DMS153 (cell line): ENCODE measurements at regions not wholly inside any gene's neighbourhood (a gene's known extent, or its start where the extent isn't known, plus 50 kb on each side); places are given as distances from the start of the nearest gene placed in this dataset.

ENCODE experiments used
- DNase-seq: peaks from one replicate; lab custom pipeline; 2025; lab: John Stamatoyannopoulos, UW

DNA sequence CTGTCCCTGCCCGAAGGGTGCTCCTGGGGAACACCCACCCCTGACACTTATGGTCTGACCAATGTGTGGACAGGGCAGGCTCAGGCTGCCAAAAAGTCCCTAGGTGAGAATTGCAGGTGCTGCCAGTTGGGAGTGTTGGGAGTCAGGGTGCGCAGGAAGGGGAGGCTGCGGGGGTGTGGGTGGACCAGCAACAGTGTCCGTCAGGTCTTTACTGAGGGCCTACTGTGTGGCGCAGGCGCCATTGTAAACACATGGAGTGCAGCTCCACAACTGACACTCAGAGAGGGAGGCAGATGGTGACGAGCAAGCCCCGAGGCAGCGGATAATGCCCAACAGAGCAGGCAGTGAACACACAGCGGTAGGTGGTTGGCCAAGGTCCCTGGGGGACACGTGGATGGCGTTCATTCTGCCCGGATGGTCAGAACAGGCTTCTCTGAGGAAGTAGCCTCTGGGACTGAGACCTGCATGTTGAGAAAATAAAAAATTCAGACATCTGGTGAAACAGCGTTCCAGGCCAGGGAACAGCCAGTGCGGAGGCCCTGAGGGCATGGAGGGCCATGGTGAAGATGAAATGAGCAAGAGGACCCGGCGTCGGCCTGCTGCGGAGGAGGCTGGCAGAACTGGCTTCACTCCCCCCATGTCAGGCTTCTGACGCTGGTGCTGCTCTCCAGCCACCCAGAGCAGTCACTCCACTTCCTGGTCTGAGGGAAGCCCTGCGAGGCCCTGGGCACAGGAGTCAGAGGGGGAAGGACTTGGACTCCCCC lies 136.2 kb upstream of the ZBTB40 start:
- no peak for DNase-seq

DNA sequence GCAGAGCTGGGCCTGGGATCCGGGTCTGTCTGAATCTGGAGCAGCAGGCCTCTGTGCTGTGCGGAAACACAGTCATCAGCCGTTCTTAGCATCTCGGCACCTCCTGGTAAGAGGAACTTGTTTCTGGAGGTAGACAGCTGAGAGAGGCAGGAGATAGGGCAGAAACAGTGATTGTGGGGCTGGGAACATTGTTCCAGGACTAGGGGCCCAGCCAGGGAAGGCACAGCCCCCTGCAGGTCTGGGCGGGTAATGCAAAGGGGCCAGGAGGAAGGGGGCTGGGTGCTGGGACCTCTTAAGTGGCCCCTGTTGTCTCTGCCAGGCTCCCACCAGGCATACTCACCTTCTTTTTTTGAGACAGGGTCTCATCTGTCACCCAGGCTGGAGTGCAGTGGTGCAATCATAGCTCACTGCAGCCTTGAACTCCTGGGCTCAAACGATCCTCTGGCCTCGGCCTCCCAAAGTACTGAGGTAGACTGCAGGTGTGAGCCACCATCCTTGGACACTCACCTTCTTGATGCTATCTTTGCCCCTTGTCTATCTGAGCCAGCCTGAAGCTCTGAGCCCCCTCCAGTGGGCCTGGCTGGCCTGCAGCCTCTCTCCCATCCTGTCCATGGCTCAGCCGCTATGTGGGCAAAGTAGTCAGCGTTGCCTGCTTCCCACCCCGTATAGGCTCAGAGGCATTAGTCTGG lies 134.3 kb upstream of the ZBTB40 start:
- no peak for DNase-seq

DNA sequence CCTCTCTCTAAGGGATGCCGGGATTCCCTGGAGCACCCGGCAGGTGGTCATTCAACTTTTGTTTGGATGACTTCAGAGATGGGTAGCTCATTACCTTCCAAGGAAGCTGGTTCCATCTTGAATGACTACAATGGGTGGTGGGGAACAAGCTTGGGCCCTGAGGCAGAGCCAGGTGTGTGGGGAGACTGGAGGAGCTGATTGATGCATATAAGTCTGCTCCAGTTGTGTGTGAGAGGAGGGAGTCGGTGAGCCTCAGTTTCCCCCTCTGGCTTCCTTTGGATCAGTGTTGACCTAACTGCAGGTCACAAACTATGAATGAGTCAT lies 133.8 kb upstream of the ZBTB40 start:
- DNase-seq: no peak

DNA sequence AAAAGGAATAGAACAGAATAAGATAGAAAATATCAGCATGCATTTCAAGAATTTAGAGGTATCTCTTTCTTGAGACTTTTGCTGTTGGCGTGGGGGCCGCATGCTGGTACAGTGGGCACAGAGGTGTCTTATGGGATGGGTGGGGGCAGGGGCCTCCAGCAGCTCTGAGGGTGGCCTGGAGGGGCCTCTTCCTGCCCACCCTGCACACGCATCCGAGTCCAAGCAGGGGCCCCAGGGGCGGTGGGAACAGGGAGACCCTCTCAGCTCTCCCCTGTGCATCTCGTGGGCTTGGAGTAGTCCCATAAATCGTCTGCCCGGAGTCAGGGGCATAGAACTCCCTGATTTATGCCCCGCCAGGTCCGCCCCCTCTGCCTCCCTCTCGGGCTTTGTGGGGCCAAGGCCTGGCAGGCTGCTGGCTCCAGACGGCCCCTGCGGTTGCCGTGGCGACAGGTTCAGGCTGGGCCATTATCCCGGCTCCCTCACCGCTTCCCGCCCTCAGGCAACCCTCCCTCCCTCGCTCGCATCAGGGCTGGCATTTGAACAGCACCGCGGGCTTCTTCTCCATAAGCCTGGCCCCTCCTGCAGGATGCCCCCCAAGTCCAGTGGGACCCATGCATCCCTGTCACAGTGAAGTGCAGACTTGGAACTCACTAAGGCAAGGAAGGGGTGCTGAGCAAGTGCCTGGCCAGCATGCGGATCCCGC lies 133.2 kb upstream of the ZBTB40 start:
- peak; percentile 37 for DNase-seq

DNA sequence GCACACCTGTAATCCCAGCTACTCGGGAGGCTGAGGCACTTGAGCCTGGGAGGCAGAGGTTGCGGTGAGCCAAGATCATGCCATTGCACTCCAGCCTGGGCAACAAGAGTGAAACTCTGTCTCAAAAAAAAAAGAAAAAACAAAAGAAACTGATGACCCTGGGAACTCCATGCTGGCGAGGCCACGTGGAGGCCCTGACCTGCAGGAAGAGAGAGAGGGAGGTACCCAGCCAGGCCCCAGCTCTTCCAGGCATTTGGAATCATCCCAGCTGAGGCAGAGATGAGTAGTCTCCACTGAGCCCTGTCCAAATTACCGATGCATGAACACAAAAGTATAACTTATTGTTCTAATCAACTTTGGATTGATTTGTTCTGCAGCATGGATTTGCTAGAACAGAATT lies 132.0 kb upstream of the ZBTB40 start:
- DNase-seq: no peak

DNA sequence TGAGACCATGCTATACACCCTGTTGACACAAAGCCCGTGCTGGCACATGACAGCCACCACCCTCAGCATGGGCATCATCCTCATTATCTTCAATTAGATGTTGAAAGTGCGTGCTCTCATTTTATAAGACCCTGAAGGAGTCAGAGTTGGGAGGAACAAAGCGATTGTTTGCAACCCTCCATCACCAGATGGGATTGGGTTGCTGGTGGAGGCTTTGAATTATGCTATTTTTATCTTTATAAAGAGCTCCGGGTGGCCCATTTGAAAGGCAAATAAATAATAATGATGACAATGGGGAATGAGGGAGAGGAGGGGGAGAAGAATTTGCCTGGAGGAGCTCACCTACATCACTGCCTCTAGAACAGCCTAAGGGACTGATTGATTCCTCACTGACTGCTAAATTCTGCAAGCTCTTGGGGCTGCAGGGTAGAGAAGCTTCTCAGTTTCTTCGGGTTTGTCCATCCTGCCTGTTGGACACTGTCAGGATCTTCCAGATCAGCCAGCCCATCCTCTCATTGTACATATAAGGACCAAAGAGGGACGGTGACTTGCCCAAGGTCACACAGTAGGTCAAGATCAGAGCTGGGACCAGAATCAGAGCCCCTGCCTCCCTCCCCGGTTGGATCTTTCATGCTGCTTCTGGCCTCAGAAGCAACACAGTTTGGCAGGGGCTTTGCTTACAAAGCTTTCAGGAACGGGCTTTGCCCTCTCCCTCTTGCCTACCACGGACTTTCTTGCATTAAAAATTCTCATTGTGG lies 130.9 kb upstream of the ZBTB40 start:
- DNase-seq: peak; percentile 20

DNA sequence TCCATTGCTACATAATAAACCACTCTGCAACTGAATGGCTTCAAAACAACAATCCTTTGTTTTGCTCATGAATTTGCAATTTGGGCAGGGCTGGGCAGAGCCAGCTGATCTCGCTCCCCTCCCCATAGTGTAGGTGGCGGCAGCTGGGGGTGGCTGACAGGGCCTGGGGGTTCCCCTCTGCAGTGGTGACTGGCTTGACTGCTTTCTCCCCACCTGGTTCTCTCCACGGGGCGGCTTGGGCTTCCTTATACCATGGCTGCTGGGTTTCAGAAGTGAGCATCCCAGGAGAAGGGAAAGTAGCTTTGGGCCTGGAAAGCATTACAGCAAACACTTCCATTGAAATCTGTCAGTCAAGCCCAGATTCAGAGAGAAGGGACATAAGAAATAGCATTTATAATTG lies 129.7 kb upstream of the ZBTB40 start:
- DNase-seq: no peak

DNA sequence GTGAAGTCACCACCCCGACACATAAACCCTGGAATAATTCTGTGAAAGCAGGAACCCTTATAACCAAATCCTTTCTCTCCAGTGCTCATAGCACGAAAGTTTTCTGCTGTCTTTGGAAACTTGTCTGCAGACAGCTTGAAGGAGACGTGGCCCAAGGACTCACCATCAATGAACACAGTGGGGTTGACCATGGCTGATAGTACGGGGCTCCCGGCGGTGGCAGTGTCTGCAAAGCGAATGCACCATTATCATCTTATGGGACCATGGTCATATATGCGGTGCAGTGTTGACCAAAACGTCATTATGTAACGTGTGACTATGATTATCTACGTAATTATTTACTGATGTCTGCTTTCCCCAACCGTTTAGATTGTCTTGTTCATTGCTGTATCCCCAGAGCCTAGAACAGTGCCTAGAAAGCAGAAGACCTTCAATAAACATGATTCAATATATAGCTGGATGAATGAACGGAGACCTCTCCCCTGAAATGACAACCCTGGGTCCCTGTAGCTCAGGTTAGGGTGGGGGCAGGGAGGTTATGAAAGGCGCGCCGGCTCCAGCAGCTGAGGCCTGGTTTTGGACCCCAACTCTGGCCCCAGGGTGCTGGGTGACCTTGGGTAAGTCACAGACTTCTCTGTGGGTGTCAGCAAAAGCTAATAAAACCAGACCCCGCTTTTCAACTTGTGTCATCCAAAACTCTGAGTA lies 128.4 kb upstream of the ZBTB40 start:
- no peak for DNase-seq

DNA sequence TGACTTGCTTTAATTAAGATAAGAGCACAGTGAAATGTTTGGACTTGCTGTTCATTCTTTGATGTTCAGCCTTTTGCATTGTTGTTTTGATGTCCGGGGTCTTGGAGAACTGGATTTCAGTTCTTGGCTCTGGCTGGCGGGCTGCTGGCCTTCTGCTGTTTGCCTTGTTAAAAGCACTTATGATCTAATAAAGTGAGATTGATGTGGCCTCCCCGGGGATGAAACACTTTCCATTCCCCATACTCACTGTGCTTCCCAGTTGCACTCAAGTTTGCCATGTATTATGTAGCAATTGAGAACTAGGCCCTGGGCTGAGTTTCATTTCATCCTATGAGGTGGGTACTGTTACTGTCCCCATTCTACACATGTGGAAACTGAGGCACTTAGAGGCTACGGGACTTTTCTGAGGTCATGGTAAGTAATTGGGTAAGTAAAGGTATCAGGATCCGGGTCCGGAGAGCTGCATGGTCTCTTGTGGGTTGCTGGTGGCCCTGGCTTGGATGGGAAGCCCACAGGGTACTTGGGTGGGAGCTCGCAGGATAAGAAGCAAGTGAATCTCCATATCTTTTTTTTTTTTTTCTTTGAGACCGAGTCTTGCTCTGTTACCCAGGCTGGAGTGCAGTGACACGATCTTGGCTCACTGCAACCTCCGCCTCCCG lies 127.7 kb upstream of the ZBTB40 start:
- no peak for DNase-seq

DNA sequence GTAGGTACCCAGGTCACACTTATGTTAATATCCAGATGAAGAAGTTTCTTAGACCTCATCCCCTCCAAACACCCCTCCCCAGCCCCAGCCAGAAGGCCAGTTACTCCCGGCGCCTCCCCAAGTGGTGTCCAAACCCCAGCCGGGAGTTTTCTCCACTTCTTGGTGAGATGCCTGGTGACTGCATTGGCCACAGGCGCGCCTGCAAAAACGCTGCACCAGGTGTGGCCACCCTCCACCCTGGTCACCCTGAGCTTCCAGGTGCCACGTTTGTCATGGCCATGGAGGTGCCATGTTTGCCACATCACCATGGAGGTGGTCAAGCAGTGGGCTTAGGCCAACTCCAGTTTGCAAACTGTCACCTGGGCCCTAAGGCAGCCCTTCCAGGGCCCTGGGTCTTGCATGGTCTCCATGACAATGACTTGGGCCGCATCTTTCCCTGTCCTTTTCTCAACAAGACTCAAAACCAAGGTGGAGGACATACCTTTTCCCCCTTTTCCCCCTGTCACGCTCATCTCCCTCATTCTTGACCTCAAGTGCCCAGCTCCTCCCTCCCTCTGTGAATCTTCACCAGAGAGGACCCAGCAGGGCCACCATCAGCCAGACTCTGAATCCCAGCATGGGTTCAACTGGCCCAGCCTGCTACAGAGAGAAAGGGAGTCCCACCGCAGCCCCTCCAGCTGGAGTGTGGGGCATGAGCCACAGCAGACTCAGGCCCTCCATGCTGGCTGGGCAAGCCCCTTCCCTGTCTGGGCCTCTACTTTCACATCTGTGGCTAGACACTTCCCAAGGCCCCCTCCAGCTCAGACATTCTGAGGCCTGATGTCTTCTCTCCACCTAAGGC lies 125.9 kb upstream of the ZBTB40 start:
- DNase-seq: no peak

DNA sequence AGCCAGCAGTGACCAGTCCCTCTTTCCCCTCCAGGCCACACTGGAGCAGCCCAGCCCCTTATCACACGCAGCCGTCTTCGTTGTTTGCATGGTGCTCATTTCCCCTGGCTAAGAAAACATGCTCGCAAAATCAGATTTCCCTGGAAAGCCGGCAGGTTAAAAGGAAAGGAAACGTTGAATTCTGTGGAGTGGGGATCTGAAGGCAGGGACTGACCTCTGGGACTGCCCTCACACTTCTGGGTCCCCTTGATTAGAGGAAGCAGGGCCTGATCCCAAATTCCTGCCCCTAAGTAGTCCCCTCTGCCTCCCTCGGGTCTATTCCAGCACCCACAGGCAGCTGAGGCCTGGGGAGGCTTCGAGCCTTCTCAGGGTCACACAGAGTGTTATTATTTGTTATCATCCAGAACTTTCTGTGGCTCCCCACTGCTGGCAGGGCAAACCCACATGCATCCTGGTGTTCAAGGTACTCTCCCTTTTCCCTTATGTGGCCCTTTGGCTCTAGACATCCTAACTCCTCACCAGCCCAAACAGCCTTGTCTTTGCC lies 125.2 kb upstream of the ZBTB40 start:
- DNase-seq: no peak

DNA sequence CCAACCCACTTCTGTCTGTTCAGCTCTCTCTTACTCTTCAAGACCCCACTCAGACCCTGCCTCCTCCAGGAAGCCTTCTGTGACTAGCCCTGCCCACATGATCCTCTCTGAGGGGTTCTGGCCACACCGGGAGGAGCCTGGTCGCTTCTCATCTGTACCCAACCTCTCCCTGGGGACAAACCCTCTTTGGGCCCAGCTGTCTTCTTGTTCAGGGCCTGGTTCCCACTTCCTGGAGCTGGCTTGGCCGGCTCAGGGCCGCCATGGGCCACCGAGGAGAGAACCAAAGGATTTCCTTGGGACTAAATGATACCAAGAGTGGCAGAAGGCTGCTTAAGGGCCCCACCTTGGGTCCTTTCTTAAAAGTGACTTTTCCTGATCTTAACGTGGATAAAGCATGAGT lies 124.7 kb upstream of the ZBTB40 start:
- DNase-seq: no peak

DNA sequence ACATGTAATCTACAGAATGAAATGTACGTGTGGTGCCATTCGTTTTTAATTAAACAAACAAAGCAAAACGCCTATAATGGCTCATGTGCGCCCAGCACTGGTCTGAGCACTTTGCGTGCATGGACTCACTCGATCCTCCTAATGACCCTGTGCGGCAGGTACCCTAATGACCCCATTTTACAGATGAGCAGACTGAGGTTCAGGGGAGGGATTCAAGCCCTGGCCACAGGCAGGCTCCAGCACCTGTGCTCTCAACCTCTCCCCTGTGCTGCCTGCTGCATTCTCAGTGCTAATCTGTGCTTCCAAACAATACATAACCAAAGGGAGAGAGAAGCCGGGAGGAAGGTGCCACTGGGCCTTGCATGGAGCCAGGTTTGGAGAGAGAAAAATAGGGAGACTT lies 124.2 kb upstream of the ZBTB40 start:
- DNase-seq: no peak

DNA sequence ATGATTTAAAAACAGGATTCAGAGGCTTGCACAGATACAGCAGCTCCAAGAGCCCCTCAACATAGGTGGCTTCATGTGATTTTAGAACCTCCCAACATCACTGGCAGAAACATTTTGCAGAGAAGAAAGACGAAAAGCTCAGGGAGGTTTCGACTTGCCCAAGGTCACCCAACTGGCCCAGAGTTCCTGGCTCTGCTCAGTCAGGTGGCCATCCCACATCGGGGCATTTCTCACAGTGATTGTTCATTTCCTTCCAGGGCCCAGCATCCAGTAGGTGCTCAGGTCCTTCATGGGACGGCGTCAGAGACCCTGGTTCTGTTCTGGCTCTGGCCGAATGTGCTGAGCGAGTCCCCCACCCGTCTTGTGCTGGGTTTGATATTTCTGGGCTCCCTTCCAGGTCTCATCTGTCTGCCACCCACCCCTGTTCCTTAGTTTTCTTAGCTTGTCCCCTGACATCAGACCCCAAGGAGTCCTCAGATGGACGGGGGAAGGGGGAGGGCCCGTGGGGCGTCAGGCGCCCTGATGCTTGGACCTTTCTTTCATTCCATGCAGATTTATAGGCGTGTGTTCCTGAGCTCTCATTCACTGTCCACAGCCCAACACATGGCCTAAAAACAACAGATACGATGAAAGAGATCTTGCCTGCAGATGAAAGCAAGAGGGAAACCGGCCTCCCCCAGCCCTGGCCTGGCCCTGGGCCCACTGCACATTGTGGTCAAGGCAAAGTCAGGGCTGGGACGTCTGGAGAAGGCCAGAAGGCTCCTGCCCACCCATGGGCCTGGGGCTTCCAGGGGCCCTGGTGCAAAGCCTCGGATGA lies 123.1 kb upstream of the ZBTB40 start:
- DNase-seq: no peak

DNA sequence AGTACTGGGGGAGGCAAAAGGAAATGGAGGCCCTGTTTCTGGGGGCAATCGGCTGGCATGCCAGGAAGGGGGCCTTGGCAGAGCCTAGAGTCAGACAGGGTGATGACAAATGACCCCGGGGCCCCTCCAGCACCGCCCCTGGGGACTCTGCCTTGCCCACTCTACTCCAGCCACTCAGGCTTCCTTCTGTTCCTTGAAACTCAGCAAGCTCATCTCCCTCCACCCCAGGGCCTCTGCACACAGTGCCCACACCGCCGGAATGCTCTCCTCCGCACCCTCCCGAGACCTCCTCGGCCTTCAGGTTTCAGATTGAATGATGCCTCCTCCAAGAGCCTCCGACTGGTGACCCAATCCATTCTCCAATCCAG lies 122.5 kb upstream of the ZBTB40 start:
- no peak for DNase-seq

DNA sequence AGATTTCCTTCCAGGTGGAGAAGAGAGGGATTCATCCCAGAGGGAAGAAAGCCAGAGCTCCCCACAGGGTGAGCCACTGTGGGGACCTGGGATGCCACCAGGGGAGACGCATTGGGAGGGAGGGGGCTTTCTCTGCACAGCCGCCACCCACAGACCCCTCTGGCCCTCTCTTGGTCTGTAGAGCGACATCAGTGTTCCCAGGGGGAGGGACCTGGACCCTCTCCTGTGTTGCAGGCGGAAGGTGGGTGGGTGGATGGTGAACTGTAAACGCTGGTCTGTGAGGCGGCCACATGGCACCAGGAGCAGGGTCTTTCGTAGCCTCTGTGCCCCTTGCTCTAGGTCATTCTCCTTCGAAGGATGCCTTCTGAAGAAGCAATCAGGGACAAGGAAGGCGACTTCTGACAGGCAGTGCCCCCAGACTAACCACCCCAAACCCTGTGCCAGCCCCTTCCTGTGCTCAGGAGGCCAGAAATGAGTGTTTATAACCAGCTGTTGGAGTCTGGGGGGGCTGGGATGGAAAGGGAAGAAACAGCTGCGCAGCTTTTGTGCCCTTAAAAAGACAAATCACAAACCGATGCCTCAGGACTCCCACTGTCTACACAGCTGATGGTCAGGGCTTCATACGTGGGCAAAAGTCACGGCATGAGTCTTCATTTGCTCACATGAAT lies 121.4 kb upstream of the ZBTB40 start:
- DNase-seq: no peak

DNA sequence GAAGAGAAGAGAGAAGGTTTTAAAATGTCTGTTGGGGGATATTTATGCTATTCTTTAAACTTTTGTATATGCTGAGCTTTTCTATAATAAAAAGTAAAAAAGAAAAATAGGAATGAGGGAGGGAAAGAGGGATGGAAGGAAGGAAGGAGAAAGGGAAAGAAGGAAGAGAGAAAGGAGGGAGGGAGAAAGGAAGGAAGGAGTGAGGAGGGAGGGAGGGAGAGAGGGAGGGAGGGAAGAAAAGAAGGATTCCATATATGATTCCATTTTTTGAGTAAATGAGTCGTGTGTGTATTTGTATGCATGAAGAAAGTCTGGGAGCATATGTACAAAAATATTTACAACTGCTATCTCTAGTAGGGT lies 120.9 kb upstream of the ZBTB40 start:
- DNase-seq: no peak

DNA sequence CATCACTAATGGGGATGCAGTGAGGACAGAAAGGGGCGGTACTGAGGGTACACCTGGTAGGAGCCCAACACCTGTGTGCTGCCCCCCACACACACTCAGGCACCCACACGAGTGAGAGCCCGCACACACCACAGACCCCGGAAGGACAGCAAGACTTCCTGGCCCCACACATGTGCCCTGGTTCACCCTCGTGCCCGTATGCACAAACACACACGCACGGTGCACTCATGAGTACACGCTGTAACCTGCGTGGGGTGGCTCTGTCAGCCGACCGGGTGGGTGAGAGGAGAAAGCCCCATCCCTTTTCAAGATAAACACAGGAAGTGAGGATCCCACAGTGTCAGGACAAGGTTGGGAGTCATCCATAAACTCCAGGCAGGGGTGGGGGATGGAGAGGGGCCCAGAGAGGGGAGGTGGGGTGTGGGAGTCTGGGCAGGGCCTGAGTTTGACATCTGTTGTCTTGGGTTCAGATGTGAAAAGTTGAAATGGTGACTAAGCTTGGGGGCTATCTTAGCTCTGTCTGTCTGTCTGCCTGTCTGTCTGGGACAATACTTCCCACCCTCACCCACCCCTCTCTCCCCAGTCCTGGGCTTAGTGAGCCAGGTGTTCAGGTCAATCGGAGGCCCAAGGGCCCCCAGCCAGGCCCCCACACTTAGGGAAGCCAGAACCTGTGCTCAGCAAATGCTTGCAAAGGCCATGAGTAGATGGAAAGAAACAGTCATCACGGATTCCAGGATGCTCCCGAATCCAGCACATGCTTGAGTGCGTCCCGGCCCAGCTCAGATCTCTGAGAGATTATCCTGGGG lies 119.8 kb upstream of the ZBTB40 start:
- no peak for DNase-seq
